HG03103 (cell line): ENCODE measurements at regions not wholly inside any gene's neighbourhood (a gene's known extent, or its start where the extent isn't known, plus 50 kb on each side); places are given as distances from the start of the nearest gene placed in this dataset.

Experiments
- ATAC-seq: cut with Tn5 transposase; IDR thresholded peaks from one replicate; pipeline ENCODE4 v1.9.1; 2021; ENCODE audit warnings: low read depth; ENCODE audit not compliant: unreplicated experiment

DNA sequence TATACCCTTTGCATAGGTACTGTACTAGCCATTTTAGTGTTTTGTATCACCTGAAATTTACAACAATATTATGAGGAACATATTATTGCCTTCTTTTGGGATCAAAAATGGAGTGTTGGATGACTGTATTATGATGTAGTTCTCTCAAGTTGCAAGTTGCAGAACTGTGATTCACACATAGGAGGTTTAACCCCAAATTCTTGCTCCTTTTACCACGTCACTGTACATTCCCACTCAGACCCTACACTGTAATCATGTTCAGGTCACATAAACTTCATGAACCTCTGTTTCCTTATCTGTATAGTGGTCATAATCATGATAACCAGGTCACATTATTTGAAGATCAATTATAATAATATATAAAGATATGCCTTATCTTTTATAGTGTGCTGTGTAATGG is 925.1 kb upstream of the TENM4 start:
- no peak for ATAC-seq

DNA sequence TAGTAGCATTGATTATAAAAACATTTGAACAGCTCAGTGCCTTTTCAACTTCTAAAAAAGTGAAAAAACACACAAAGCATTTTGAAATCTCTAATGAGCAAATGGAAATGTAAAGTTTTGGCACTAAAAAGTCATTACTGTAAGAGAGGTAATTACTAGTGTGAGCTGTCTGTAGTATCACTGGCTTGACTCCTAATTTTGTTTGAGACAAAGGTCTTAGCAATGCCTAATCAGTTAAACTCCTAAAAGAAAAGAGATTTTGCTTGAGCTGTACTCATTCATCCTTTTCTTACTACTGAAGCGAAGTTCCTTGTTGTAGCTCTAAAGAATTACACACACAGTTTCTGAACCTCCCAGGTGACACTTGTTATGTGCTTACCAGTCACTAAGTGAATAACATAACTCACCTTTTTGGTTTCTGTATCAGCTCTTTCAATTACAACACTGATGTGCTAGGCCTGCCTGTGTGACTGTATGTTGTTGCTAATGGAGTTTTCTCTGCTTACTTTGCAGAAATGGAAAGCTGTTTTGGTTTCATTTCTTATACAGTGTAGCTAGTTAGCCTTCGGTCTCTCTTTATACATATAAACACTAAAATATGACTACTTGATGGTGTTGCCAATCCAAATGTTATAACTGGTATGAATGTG is 924.4 kb upstream of the TENM4 start:
- no peak for ATAC-seq

DNA sequence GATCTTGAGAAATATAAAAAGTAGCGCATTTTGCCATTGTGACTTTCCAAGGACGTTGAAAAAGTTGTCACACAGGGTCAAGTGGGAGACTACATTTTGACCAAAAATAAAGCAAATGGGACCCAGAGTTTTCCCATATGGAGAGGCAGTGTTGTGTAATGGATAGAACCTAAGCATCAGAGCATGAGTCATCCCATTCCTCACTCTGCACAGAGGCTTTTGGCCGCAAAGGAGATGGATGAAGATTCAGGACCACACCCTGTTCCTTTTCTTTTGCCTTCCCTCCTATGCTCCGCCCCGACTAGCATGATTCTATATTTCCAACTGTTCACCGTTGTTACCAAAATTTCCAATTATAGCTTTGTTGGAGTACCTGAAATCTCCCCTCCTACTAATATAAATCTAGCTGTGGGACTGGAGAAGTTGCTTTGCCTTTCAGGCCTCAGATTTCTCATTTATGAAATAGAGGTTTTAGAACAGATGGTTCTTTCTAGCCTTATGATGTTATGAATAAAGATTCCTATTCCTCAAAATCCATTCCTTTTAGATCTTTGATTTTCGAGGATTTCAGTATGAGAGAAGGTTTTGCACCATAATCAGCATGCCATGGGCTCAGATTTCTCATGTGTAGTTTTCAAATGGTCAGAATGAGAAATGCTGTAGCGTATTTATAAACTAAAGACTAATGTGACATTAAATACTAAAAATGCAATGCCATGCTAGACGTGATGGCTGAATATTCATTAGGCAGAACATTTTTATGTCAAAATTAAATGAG is 921.9 kb upstream of the TENM4 start:
- no peak for ATAC-seq

DNA sequence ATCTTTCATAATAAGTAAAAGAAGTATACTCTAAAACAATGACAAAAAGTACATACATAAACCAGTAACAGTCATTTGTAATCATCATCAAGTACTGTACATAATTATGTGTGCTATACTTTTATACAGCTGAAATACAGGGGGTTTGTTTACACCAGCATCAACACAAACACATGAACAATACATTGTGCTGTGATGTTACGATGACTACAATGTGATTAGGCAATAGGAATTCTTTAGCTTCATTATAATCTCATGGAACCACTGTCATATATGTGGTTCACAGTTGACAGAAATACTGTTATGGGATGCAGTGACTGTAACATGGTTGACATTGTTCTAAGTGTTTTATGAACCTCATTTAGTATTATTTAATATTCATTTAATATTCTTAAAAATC is 914.4 kb upstream of the TENM4 start:
- no peak for ATAC-seq

DNA sequence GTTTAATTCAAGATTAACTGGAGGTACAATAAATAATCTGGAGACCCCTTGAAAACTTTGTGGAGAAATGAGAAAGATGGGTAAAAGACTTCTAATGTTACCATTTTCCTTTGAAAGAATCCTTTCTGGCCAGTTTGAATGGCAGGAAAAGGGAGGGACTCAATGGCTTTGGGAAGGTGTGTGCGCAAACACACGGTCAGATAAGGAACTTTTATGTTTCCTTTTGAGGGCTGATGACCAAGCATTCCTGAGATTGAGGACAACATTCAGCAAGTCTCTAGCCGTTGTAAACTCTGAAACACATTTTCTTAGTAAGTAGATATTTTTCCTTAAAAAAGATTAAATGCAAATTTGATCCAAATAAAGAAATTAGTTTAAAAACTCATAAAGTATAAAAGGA is 909.7 kb upstream of the TENM4 start:
- no peak for ATAC-seq

DNA sequence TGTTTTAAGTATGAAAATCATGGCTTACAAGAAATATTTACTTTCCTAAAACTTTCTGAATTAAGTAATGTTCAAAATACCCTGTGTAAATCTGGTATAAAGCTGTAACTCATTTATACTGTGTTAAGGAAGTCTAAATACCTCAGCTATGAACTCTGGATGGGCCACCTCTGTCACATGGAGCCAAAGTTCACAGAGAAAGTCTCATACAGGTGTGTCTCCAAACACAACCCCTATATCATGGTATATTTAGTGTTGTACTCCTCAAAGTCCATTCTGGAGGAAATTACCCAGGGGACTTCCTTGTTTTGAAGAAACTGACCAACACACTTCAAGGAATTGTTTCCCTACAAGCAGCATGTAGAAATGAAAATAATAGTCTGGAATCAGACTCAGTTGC is 909.2 kb upstream of the TENM4 start:
- no peak for ATAC-seq

DNA sequence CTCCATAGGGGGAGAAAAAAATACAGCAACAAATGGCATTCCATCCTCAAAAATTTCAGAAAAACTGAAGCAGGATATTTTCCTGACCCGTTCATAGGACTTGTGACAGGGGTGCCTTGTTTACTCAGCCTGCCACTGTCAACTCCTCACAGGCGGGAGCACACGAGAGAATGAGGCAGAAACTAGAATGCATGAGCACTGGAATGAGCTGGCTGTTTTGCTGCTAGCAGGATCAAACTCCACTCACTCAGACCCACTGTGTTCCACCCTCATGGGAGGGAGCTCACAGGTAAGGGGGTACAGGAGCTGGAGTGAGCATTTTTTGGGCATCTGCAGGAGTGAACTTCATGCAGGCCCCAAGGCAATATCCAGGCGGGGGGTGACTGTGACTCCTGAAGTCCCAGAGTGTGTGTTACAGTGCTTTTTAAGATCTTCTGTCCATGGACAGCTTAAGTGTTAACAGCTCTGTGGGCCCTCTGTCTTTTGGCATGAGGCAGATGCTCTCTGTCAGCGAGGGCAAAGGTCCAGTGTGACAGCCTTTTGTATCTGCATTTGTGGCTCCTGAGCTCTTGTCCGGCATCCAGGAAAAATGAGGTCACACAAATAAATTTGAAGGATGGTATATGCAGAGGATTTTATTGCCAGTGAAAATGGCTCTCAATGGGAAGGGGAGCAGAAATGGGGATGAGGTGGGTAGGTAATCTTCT is 905.7 kb upstream of the TENM4 start:
- no peak for ATAC-seq

DNA sequence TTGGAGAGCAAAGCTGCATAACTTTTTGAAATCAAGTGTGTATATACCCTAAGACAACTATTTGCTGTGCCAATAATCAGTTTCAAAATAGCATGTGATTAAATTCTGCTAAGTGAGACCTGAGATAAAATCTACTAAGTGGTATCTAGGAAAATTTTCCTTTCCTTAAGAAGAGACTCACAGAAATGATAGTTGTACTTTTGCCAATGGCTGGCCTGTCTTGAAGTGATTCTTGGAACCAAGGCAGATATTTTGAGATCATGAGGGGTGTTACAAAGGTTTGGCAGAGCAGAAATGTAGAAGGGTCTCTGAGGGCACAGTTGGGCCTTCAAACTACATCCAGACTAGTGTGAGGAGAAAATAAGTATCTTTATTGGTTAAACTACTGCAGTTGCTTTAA is 902.6 kb upstream of the TENM4 start:
- ATAC-seq = no peak

DNA sequence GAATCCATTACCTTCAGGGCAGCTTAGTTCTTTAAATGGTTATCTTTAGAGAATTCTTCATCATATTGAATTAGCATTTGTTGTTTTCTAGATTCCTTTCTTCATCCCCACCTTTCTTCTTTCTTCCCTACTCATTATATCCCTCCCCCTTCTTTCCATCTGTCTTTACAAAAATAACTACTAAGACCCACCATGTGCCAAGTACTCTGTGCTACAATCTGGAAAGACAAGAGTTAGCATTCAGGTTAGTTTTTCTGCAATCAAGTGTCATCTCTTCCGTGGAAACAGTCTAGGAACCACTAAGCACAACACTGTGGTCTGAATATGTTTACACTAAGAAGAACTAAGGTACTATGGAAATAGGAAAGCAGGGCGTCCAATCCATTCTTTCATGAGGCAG is 897.4 kb upstream of the TENM4 start:
- ATAC-seq = no peak

DNA sequence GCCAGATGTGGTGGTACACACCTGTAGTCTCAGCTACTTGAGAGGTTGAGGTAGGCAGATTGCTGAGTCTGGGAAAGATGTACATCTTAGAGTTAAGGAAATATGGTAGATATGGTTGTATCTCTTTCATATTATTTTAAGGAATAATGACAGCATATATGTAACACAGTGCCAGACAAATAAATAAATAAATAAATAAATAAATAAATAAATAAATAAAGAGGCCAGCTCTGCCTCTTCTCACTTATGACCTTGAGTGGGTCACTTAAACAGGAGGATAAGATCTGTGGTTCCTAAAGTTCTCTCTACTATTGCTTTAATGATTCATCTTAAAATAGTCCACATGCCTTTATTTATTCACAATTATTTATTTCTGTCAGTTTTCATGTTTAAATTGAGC is 890.9 kb upstream of the TENM4 start:
- no peak for ATAC-seq

DNA sequence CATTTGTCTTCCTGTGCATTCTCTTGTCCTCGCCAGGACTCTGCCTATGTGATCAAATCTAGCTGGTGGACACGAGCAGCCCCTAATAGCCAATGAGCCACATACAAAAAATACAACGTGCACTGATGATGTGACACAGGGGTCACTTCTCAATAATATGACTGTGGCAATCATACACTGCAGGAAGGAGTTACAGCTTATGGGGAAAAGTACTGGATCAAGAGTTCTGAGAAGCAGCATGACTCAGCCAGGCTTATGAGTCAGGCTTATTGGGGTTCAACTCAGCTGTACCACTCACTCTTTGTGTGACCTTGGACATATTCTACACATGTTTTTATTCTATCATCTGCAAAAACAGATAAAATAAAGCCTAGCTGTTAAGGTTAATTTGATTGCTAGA is 889.4 kb upstream of the TENM4 start:
- ATAC-seq = no peak

DNA sequence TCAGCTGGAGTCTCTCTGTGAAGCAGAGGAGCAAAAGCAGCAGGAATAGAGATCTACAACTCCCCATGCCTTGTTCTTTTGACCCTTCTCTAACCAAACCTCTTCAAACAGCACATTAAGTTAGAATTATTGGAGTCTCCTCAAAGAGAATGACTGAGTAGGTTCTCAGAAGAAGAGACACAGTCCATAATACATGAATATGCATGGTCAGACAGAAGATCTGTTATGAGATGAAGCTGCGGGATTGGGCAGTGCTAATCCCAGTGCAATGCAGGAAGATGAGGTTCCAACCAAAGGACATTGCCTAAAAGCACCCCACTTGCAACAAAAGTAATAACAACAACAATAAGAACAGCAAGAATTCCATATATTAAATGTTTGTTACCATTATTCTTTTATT is 887.9 kb upstream of the TENM4 start:
- ATAC-seq = no peak

DNA sequence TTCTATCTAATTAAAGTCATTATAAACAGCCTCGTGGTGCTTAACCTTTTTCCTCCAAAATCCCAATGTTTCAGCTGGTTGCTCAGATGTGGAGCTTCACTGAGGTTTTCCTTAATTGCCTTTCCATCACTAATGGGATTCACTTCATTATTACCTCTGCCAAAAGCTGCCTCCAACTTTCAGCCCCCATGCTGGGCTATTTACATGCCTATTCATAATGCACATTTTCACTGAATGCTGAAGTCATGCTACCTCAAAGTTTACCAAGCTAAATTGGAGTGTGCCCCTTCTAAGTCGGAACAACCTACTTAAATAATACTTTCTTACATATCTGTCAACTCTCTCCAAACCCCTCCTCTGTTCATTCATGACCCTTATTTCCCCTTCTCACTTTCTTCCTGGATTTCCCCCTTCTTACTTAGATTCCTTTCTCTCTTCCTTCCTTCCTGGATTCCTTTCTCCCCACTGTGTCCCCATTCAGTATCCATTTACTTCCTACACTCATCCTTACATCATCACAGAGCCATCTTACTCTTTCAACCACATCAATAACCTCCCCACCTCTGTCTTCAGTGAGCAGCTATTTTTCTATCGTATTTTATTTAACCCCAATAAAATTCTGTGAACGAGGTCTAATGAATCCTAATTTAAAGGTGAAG is 887.3 kb upstream of the TENM4 start:
- ATAC-seq = no peak

DNA sequence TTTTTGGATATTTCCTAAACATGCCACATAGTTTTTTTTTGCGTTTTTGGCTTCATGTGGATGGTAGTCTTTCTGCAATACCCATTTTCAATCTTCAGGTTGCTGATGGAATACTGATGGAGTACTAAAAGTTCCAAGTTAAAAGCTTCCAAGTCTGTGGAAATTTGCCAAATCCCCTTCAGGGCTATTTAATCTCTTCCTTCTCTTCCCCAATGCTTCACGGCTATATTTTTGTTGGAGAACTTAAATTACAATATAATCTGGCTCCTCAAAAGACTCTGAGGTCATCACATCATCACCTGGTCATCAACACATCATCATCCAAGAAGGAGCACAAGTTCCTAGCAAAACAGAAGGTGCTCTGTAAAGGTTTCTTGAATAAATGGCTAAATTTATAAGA is 881.0 kb upstream of the TENM4 start:
- ATAC-seq = no peak

DNA sequence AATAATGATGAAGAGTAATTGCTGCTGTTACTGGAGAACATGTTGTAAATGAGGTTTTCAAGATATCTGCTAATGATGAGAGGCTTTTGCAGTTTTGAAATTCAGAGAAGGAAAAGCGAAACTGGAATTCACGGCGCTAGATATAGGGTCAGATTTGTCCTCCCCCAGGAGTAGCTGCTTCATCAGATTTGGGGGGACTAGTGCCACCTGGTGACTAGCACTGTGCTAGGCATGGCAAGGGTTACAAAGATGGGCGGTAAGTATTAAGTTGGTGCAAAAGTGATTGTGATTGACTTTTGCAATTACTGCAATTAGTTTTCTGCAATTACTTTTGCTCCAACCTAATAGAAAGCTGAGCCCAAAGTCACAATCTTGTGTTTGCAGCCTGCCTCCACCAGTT is 879.9 kb upstream of the TENM4 start:
- no peak for ATAC-seq

DNA sequence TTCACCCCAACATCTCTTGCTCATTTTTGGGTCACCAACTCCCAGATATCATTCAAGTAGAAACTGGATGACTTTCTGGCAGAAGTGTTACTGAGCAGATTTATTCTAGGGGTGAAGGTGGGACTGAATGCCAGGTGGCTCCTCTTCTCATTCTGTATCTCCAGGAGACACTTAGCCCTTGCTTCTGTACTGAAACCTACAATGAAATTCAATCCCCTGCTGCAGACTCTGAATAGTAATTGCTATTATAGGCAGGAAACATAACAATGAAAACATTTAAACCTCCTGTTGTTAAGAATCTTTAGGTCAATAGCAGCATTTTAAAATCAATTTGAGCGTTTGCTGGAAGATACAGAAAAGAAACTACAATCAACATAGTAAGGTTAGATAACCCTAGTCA is 879.4 kb upstream of the TENM4 start:
- no peak for ATAC-seq

DNA sequence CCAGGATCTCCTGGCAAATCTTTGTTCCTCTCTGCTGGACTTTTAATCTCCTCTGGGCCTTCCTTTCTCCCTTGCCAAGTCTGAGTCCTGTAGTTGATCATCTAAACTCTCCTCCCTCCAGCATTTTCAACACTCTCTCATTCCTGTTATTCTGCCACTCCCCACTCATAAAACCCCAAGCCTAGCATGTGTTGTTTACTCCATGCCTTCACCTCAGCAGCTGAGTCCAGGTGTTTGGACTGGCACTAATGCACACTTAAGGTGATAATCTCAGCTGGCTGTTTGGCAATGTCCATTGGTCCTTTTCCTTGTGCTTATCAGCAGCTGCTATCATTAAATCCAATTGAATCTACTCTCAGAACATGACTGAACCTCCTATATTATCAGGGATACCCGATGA is 876.8 kb upstream of the TENM4 start:
- ATAC-seq = no peak

DNA sequence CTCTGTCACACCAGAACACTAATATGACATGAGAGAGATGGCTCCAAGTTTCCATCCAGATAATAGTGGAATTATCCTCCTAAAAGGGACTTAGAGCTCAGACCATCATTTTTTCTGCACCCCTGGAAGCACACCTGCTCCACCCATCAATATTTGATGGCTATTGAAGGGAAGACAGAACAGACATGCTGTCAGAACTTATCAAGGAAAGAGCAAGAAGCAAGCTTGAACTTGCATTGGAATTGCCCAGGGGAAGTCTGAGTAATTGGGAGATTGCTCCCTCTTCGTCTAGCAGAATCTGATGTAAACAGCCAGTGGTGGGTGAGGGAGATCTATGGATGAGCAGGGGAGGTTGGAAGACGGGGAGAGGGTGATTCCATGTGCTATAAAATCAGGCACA is 874.4 kb upstream of the TENM4 start:
- ATAC-seq = no peak

DNA sequence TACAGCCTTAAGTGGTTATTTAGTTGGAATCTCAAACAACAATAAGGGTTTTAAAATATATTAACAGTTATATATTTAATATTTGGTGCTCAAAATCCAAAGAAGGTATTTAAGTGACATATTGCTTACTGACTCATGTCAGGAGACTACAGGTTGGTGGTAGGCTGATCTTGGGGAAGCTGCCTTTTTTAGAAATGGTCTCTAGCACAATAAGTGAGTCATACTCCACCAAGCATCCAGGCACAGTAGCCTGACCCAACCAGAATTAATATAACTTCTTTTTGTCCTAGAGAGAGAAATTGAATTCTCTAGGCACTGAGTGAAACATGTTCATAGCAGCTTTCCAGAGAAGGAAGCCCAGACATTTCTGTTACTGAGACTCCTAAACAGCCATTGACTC is 868.5 kb upstream of the TENM4 start:
- ATAC-seq = no peak

DNA sequence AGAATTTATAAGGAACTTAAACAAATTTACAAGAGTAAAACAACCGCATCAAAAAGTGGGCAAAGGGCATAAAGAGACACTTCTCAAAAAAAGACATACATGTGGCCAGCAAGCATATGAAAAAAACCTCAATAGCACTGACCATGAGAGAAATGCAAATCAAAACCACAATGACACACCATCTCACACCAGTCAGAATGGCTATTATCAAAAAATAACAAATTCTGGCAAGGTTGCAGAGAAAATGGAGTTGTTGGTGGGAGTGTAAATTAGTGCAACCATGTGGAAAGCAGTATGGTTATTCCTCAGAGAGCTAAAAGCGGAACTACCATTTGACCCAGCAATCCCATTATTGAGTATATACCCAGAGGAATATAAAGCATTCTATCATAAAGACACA is 866.8 kb upstream of the TENM4 start:
- ATAC-seq = no peak

DNA sequence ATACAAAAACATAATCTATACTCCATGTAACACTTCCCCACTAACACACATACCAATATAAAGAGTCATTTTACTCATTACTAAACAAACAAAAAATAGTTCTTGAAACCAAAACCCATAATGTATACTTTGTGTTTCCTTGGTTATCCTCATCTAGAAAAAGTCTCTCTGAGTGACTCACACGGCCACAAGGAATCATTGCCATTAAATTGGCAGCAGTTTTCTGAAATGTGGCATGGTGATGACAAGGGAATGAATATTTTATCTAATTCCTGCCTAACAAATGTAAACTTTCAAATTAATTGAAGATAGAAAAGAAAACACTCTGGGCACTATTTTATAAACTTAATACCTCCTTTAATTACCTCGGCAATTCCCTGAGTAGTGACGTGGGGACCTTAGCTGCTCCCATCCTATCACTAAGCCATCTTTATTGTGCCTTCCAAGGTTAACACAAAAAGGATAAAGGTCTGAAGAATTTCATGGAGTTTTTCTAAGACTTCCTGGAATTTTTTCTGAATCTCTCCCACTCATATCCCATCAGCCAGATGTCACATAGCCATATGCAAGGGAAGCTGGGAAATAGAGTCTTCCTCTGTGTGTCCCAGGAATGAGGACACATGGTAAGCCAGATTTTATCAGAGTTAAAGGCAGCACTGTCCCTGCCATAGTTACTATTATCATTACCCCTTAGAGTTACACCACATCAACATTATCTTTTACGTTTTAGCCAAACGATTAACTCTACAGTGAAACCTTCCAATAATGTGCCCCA is 857.2 kb upstream of the TENM4 start:
- no peak for ATAC-seq
